ENCODE measurements at regions not wholly inside any gene's neighbourhood (a gene's known extent, or its start where the extent isn't known, plus 50 kb on each side); places are given as distances from the start of the nearest gene placed in this dataset.

DNA sequence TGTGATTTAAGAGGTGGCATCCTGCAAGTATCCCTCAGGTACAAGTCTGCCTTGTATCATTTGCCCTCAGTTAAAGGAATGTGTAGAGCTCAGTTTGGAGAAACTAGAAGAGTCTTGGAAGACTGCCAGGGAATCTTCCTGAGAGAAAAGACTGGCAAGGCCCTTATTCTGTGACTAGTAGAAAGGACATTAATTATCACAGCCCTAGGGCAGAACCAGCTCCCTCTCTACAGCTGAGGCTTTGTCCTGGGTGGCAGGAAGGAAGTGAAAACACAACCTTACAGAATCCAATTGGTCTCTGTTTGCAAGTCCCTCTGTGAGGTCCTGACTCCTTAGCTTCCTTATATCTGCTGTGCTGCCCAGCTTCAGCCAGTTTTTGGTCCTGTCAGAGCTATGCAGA is 385.9 kb upstream of the CYRIA start:
- DNase-seq (ENCODE audit: low read depth), result no peak
- TF ChIP-seq, protein P1, sequence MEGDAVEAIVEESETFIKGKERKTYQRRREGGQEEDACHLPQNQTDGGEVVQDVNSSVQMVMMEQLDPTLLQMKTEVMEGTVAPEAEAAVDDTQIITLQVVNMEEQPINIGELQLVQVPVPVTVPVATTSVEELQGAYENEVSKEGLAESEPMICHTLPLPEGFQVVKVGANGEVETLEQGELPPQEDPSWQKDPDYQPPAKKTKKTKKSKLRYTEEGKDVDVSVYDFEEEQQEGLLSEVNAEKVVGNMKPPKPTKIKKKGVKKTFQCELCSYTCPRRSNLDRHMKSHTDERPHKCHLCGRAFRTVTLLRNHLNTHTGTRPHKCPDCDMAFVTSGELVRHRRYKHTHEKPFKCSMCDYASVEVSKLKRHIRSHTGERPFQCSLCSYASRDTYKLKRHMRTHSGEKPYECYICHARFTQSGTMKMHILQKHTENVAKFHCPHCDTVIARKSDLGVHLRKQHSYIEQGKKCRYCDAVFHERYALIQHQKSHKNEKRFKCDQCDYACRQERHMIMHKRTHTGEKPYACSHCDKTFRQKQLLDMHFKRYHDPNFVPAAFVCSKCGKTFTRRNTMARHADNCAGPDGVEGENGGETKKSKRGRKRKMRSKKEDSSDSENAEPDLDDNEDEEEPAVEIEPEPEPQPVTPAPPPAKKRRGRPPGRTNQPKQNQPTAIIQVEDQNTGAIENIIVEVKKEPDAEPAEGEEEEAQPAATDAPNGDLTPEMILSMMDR (conservative IDR thresholded peaks at IDR 0.05; ENCODE audit: low read depth, low read length), result no peak
- H3K4me3 ChIP-seq (ENCODE audit: low read depth, low read length), result no peak overlapping the region

DNA sequence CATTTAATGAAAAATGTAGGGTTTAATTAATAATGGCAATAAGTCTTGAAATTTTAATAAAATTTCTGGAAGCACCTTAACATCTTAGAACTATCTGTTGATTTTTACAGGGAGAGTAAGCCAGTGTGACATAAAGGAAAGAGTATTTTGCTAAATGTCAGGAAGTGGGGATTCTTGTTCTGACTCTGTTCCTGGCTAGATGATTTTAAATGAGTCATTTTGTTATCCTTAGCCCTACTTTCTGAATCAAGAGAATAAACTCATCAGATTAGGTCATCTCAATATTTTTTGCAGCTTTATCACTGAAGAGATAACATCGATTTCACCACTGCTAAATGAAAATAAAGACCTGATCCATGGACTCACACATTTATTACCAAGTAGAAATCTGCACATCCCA is 377.5 kb upstream of the CYRIA start:
- no peak for DNase-seq (ENCODE audit: low read depth)
- TF ChIP-seq, protein P1 (conservative IDR thresholded peaks at IDR 0.05; ENCODE audit: low read depth, low read length), result no peak
- H3K4me3 ChIP-seq (ENCODE audit: low read depth, low read length), result no peak overlapping the region

DNA sequence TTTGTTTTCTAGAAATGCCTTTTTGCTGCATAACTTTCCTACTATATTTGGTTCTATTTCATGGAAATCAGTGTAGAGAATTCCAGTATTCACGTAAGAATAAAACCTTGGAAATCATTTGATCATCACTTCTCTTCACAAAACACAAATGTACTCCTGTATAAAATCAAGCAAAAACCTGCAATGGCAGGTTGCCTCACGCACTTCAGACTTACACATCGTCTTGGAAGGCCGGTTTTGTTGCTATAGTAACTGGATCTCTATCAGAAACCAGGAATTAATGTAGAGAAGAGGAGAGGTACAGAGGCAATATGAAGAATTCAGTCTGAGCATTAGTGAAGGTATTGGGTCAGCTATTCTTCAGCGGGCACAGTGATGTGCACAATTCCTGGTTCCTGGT is 370.7 kb upstream of the CYRIA start:
- DNase-seq (ENCODE audit: low read depth), result no peak
- no peak overlapping the region for H3K4me3 ChIP-seq (ENCODE audit: low read depth, low read length)
- TF ChIP-seq, protein P1 (conservative IDR thresholded peaks at IDR 0.05; ENCODE audit: low read depth, low read length), result no peak

DNA sequence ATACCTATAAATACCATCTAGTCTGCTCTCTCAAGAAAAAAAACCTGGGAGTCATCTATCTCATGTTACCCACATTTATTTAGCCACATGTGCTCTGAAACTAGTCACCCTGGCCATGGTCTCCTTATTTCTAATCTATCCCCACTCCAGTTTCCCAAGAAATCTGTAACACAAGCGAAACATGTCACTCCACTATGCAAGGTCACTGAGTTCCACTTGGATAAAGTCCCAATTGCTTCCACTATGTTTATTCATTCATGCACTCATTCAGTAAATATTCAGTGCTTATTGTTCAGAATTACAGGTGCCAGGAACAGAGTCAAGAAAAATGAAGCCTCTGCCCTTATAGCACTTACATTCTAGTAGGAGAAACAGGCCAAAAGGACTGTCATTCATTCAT is 369.4 kb upstream of the CYRIA start:
- TF ChIP-seq, protein P1 (conservative IDR thresholded peaks at IDR 0.05; ENCODE audit: low read depth, low read length), result no peak
- no peak for DNase-seq (ENCODE audit: low read depth)
- H3K4me3 ChIP-seq (ENCODE audit: low read depth, low read length), result no peak overlapping the region

DNA sequence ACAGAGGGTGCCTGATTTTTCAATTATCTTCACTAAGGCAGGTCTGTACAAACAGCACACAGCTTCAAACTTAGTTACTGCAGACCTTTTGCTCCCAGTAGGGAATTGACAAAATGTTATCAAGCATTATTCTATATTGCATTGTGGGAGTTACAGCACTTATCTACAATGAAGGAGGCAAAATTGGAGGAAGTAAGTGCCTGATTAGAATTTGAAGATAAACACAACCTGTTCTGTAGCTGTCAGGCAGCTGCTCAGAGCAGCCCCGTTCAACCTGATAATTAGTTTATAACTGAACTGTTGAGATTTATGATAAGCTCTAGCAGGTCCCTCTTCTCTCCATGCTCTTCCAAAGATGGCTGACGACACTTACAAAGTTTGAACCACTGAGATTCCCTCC is 364.4 kb upstream of the CYRIA start:
- TF ChIP-seq, protein P1 (conservative IDR thresholded peaks at IDR 0.05; ENCODE audit: low read depth, low read length), result no peak
- H3K4me3 ChIP-seq (ENCODE audit: low read depth, low read length), result no peak overlapping the region
- DNase-seq (ENCODE audit: low read depth), result no peak

DNA sequence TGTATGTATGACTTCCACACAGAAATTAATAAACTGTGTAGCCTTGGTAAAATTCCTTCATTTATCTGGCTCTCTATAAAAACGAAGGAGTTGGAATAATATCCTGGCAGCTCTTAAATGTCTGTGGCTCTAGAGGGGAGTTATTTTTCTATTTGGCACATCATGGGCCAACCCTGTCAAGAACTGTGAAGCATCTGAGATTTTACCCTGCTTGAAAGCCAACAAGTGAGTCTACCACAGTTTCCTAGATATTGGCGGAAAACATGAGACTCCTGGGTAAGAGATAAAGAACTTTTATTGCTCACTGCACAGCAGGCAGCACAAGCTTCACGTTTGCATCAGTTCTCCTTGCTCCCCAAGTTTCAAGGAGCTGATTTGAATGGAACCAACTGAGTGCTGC is 346.7 kb upstream of the CYRIA start:
- H3K4me3 ChIP-seq (ENCODE audit: low read depth, low read length), result no peak overlapping the region
- DNase-seq (ENCODE audit: low read depth), result no peak
- TF ChIP-seq, protein P1 (conservative IDR thresholded peaks at IDR 0.05; ENCODE audit: low read depth, low read length), result no peak

DNA sequence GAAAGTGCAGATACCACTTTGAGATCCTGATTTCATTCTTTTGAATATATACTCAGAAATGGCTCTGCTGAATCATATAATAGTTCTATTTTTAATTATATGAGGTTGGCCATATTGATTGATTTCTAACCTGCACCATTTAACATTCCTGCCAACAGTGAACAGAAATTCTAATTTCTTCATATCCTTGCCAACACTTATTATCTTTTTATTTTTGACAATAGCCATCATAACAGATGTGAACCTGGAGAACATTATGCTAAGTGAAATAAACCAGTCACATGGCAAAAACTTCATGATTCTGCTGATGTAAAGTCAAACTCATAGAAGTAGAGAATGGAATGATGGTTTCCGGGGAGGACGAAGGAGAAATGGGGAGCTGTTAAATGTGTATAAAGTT is 344.5 kb upstream of the CYRIA start:
- TF ChIP-seq, protein P1 (conservative IDR thresholded peaks at IDR 0.05; ENCODE audit: low read depth, low read length), result no peak
- DNase-seq (ENCODE audit: low read depth), result no peak
- no peak overlapping the region for H3K4me3 ChIP-seq (ENCODE audit: low read depth, low read length)
